SK-N-SH treated with all-trans-retinoic acid at 6 μM for 48 hours (cell line): ENCODE measurements at regions not wholly inside any gene's neighbourhood (a gene's known extent, or its start where the extent isn't known, plus 50 kb on each side); places are given as distances from the start of the nearest gene placed in this dataset.

Experiments
- CREB5 ChIP-seq: fragments of 250-450 bp; sonication (Bioruptor Pico); IDR thresholded peaks from 2 replicates; pipeline ENCODE4 v1.5.1; 2020; ENCODE audit warnings: low read depth, mild to moderate bottlenecking, moderate library complexity
- CSRNP3 ChIP-seq: fragments of 250-450 bp; sonication (Bioruptor Pico); IDR thresholded peaks from 2 replicates; pipeline ENCODE4 v1.5.1; 2021; ENCODE audit warnings: mild to moderate bottlenecking, moderate library complexity
- ESRRG ChIP-seq: fragments of 250-450 bp; sonication (Bioruptor Pico); IDR thresholded peaks from 2 replicates; pipeline ENCODE4 v1.6.1; 2021; ENCODE audit warnings: mild to moderate bottlenecking
- GLIS3 ChIP-seq: fragments of 250-450 bp; sonication (Bioruptor Pico); IDR thresholded peaks from 2 replicates; pipeline ENCODE4 v1.5.0; 2020; ENCODE audit warnings: mild to moderate bottlenecking, moderate library complexity
- PATZ1 ChIP-seq: fragments of 250-450 bp; sonication (Bioruptor Pico); IDR thresholded peaks from 2 replicates; pipeline ENCODE4 v1.8.0; 2020; ENCODE audit warnings: mild to moderate bottlenecking, moderate library complexity, borderline replicate concordance
- RARB ChIP-seq: fragments of 250-450 bp; sonication (Bioruptor Pico); IDR thresholded peaks from 2 replicates; pipeline ENCODE4 v1.8.0; 2021; ENCODE audit warnings: mild to moderate bottlenecking, moderate library complexity
- SNAI2 ChIP-seq: fragments of 250-450 bp; sonication (Bioruptor Pico); IDR thresholded peaks from 2 replicates; pipeline ENCODE4 v1.5.0; 2020; ENCODE audit warnings: mild to moderate bottlenecking, moderate library complexity
- TCF4 ChIP-seq: fragments of 250-450 bp; sonication (Bioruptor Pico); IDR thresholded peaks from 2 replicates; pipeline ENCODE4 v1.8.0; 2021; ENCODE audit warnings: mild to moderate bottlenecking, moderate library complexity, borderline replicate concordance
- TSHZ2 ChIP-seq: fragments of 250-450 bp; sonication (Bioruptor Pico); IDR thresholded peaks from 2 replicates; pipeline ENCODE4 v1.5.0; 2020; ENCODE audit warnings: mild to moderate bottlenecking, moderate library complexity
- ZC3H10 ChIP-seq: fragments of 250-450 bp; sonication (Bioruptor Pico); IDR thresholded peaks from 2 replicates; pipeline ENCODE4 v1.5.1; 2021; ENCODE audit warnings: mild to moderate bottlenecking, moderate library complexity
- ZFP3 ChIP-seq: fragments of 250-450 bp; sonication (Bioruptor Pico); IDR thresholded peaks from 2 replicates; pipeline ENCODE4 v1.5.0; 2020; ENCODE audit warnings: mild to moderate bottlenecking, moderate library complexity
- ZNF70 ChIP-seq: fragments of 450-650 bp; formaldehyde crosslinking; IDR thresholded peaks from 2 replicates; pipeline ENCODE4 v1.5.0; 2020; ENCODE audit warnings: mild to moderate bottlenecking, moderate library complexity
- ZNF8 ChIP-seq: fragments of 450-650 bp; formaldehyde crosslinking; IDR thresholded peaks from 2 replicates; pipeline ENCODE4 v1.5.0; 2020; ENCODE audit warnings: mild to moderate bottlenecking, moderate library complexity

GRCh38 chr12:126084480-126084879 is 1019.2 kb downstream of the AACS start:
- no peak for TF ChIP-seq ZNF8 (CRISPR knock-in tag)
- no peak for TF ChIP-seq CSRNP3 (CRISPR knock-in tag)
- no peak for TF ChIP-seq TSHZ2 (CRISPR knock-in tag)
- no peak for TF ChIP-seq PATZ1 (CRISPR knock-in tag)
- no peak for TF ChIP-seq ZFP3 (CRISPR knock-in tag)
- TF ChIP-seq ESRRG (CRISPR knock-in tag) = no peak
- no peak for TF ChIP-seq ZNF70
- no peak for TF ChIP-seq RARB (CRISPR knock-in tag)
- TF ChIP-seq CREB5 (CRISPR knock-in tag) = no peak
- no peak for TF ChIP-seq ZC3H10 (CRISPR knock-in tag)
- no peak for TF ChIP-seq SNAI2 (CRISPR knock-in tag)
- TF ChIP-seq TCF4 = no peak
- TF ChIP-seq GLIS3 (CRISPR knock-in tag) = no peak
